Breast epithelium (tissue), 4 donors: ENCODE measurements at regions not wholly inside any gene's neighbourhood (a gene's known extent, or its start where the extent isn't known, plus 50 kb on each side); places are given as distances from the start of the nearest gene placed in this dataset.

Experiments
- DNase-seq, 2 donors: peaks; one replicate each; pipeline ENCODE4 v3.0.0-alpha.2; 2019; ENCODE audit warnings: low spot score in 2 of 2
- H3K27ac ChIP-seq, 2 donors: fragments of 200-600 bp; sonication (generic) in 1 of 2; one replicate each; pipeline ENCODE4 v1.5.1; 2016 to 2019; ENCODE audit warnings: mild to moderate bottlenecking in 1 of 2
- H3K27me3 ChIP-seq, 2 donors: fragments of 200-600 bp; sonication (generic) in 1 of 2; one replicate each; pipeline versions ENCODE4 v1.5.1 to v1.6.0; 2017 to 2019; ENCODE audit warnings: control low read depth in 1 of 2, mild to moderate bottlenecking in 1 of 2
- H3K36me3 ChIP-seq: fragments of 200-600 bp; one replicate; pipeline ENCODE4 v1.5.1; 2019
- H3K4me1 ChIP-seq, 2 donors: fragments of 200-600 bp; sonication (generic); one replicate each; pipeline ENCODE4 v1.5.1; 2016 to 2019; ENCODE audit warnings: control low read depth in 1 of 2
- H3K4me3 ChIP-seq, 3 donors: fragments of 200-600 bp; sonication (generic); 1 replicate in 2 of 3; 2 replicates in 1 of 3; pipeline ENCODE4 v1.5.1; 2016 to 2019; ENCODE audit warnings: mild to moderate bottlenecking in 3 of 3, moderate library complexity in 2 of 3
- H3K9me3 ChIP-seq, 2 donors: fragments of 200-600 bp; sonication (generic) in 1 of 2; one replicate each; pipeline ENCODE4 v1.5.1; 2016 to 2019; ENCODE audit warnings: control low read depth in 1 of 2
- CTCF ChIP-seq, 3 donors: fragments of 450-650 bp; IDR thresholded peaks; one replicate each; pipeline ENCODE4 v1.5.1; 2016 to 2017; ENCODE audit warnings: antibody characterized with exemption in 3 of 3, mild to moderate bottlenecking in 3 of 3, moderate library complexity in 3 of 3
- POLR2A ChIP-seq: fragments of 450-650 bp; IDR thresholded peaks from one replicate; pipeline ENCODE4 v1.6.1; 2016; ENCODE audit warnings: antibody characterized with exemption, mild to moderate bottlenecking, moderate library complexity
- POLR2AphosphoS5 ChIP-seq, 3 donors: sonication (generic); formaldehyde crosslinking; IDR thresholded peaks; one replicate each; pipeline ENCODE4 v1.6.1; 2017; ENCODE audit warnings: antibody characterized with exemption in 3 of 3
- intact Hi-C: fragments of 100-400 bp; cut with DNase I; formaldehyde crosslinking; loops from one replicate; pipeline ENCODE4 v1.15.1; 2023; ENCODE audit warnings: low total_unique reads

- H3K4me1 ChIP-seq, result no peaks in the 10 kb centered on the region
- TF ChIP-seq POLR2AphosphoS5 (IDR thresholded peaks at IDR 0.05) (no peak), POLR2A (no peak)
- no peaks in the 10 kb centered on the region for H3K36me3 ChIP-seq
- H3K27me3 ChIP-seq, result no peaks in the 10 kb centered on the region
- no peaks in the 10 kb centered on the region for H3K9me3 ChIP-seq
- DNase-seq, result no peak
- no peak overlapping the region for H3K4me3 ChIP-seq
- intact Hi-C loops, result no loop called here
- H3K27ac ChIP-seq, result no peak overlapping the region
These were observed 280.7 kb upstream of the CITED2 start for GRCh38 chr6:139654888-139655782.

GRCh38 chr6:139654309-139654708, 279.9 kb upstream of the CITED2 start:
- DNase-seq, result no peak
- intact Hi-C loops, result no loop called here

GRCh38 chr6:139653111-139653510, 278.7 kb upstream of the CITED2 start:
- H3K4me1 ChIP-seq, result no peaks in the 10 kb centered on the region
- no peaks in the 10 kb centered on the region for H3K9me3 ChIP-seq
- H3K27ac ChIP-seq, result no peak overlapping the region
- H3K36me3 ChIP-seq, result no peaks in the 10 kb centered on the region
- H3K4me3 ChIP-seq, result no peak overlapping the region
- intact Hi-C loops, result no loop called here
- DNase-seq, result no peak
- no peaks in the 10 kb centered on the region for H3K27me3 ChIP-seq
- TF ChIP-seq CTCF (IDR thresholded peaks at IDR 0.05) (no peak), POLR2AphosphoS5 (IDR thresholded peaks at IDR 0.05) (no peak), POLR2A (no peak)

More at GRCh38 chr6:139654309-139654708, 279.9 kb upstream of the CITED2 start:
- H3K27me3 ChIP-seq, result no peaks in the 10 kb centered on the region
- no peaks in the 10 kb centered on the region for H3K36me3 ChIP-seq
- H3K4me1 ChIP-seq, result no peaks in the 10 kb centered on the region
- H3K9me3 ChIP-seq, result no peaks in the 10 kb centered on the region
- H3K27ac ChIP-seq, result no peak overlapping the region
- TF ChIP-seq POLR2A (no peak), POLR2AphosphoS5 (IDR thresholded peaks at IDR 0.05) (no peak), CTCF (IDR thresholded peaks at IDR 0.05) (no peak)
- no peak overlapping the region for H3K4me3 ChIP-seq

- TF ChIP-seq CTCF (IDR thresholded peaks at IDR 0.05) (no peak), POLR2A (no peak), POLR2AphosphoS5 (IDR thresholded peaks at IDR 0.05) (no peak)
- no peak overlapping the region for H3K27ac ChIP-seq
- DNase-seq, result no peak
These were observed 276.5 kb upstream of the CITED2 start for GRCh38 chr6:139650941-139651340.

GRCh38 chr6:139649732-139650131, 275.3 kb upstream of the CITED2 start:
- Histone ChIP-seq H3K27me3 (no peaks in the 10 kb centered on the region), H3K4me1 (no peaks in the 10 kb centered on the region), H3K27ac (no peak overlapping the region), H3K36me3 (no peaks in the 10 kb centered on the region), H3K9me3 (no peaks in the 10 kb centered on the region), H3K4me3 (no peak overlapping the region)
- TF ChIP-seq POLR2A, result no peak
- no peak for TF ChIP-seq CTCF (IDR thresholded peaks at IDR 0.05)
- TF ChIP-seq POLR2AphosphoS5 (IDR thresholded peaks at IDR 0.05), result no peak
- intact Hi-C loops, result loop anchor here (5.0 kb wide), 1 partner anchor 1057 kb away; no protein-coding TSS in a partner anchor
- DNase-seq, result no peak

More at GRCh38 chr6:139650941-139651340, 276.5 kb upstream of the CITED2 start:
- no peaks in the 10 kb centered on the region for H3K4me1 ChIP-seq
- no peaks in the 10 kb centered on the region for H3K27me3 ChIP-seq
- intact Hi-C loops, result no loop called here
- H3K36me3 ChIP-seq, result no peaks in the 10 kb centered on the region
- no peaks in the 10 kb centered on the region for H3K9me3 ChIP-seq
- H3K4me3 ChIP-seq, result no peak overlapping the region
